ENCODE measurements at regions not wholly inside any gene's neighbourhood (a gene's known extent, or its start where the extent isn't known, plus 50 kb on each side); places are given as distances from the start of the nearest gene placed in this dataset.
"Not testable (repeated sequence)": the region's sequence is repeated elsewhere in the genome, so short reads cannot be mapped to it uniquely, and the experiment has no call there.

- DNase-seq: no peak
Observed at GRCh38 chr2:34241905-34242762, 643.0 kb upstream of the FAM98A start.

GRCh38 chr2:34239511-34239910 lies 640.4 kb upstream of the FAM98A start:
- no peak for DNase-seq

- no peak for DNase-seq
Observed at GRCh38 chr2:34234823-34235222, 635.7 kb upstream of the FAM98A start.

GRCh38 chr2:34229998-34230397 lies 630.9 kb upstream of the FAM98A start:
- DNase-seq: no peak

GRCh38 chr2:34215174-34215573 lies 616.1 kb upstream of the FAM98A start:
- no peak for DNase-seq

- DNase-seq: not testable (repeated sequence)
Observed at GRCh38 chr2:34210382-34210781, 611.3 kb upstream of the FAM98A start.

- DNase-seq: no peak
Observed at GRCh38 chr2:34204560-34204959, 605.5 kb upstream of the FAM98A start.

GRCh38 chr2:34201099-34201498 lies 602.0 kb upstream of the FAM98A start:
- DNase-seq: no peak

GRCh38 chr2:34199971-34200370 lies 600.9 kb upstream of the FAM98A start:
- DNase-seq: no peak

GRCh38 chr2:34193164-34193563 lies 594.1 kb upstream of the FAM98A start:
- no peak for DNase-seq

- no peak for DNase-seq
Observed at GRCh38 chr2:34188464-34189303, 589.6 kb upstream of the FAM98A start.

- DNase-seq: no peak
Observed at GRCh38 chr2:34179511-34179910, 580.4 kb upstream of the FAM98A start.

GRCh38 chr2:34178482-34178881 lies 579.4 kb upstream of the FAM98A start:
- DNase-seq: no peak

GRCh38 chr2:34176693-34177092 lies 577.6 kb upstream of the FAM98A start:
- no peak for DNase-seq

- DNase-seq: no peak
Observed at GRCh38 chr2:34174506-34174905, 575.4 kb upstream of the FAM98A start.

- DNase-seq: no peak
Observed at GRCh38 chr2:34162231-34162630, 563.1 kb upstream of the FAM98A start.

- no peak for DNase-seq
Observed at GRCh38 chr2:34161549-34161948, 562.5 kb upstream of the FAM98A start.

- no peak for DNase-seq
Observed at GRCh38 chr2:34159901-34160300, 560.8 kb upstream of the FAM98A start.

- DNase-seq: no peak
Observed at GRCh38 chr2:34153484-34153883, 554.4 kb upstream of the FAM98A start.

GRCh38 chr2:34147780-34148179 lies 548.7 kb upstream of the FAM98A start:
- DNase-seq: no peak

- no peak for DNase-seq
Observed at GRCh38 chr2:34143149-34143548, 544.0 kb upstream of the FAM98A start.

GRCh38 chr2:34142531-34143008 lies 543.5 kb upstream of the FAM98A start:
- DNase-seq: not testable (repeated sequence)

- DNase-seq: not testable (repeated sequence)
Observed at GRCh38 chr2:34133065-34133464, 534.0 kb upstream of the FAM98A start.

GRCh38 chr2:34126279-34126678 lies 527.2 kb upstream of the FAM98A start:
- no peak for DNase-seq

Data from CD4-positive, alpha-beta T cell treated with Interleukin-10 for 1 hour (primary cell).